HG03097 (cell line): ENCODE measurements at regions not wholly inside any gene's neighbourhood (a gene's known extent, or its start where the extent isn't known, plus 50 kb on each side); places are given as distances from the start of the nearest gene placed in this dataset.

Experiments used
- ATAC-seq: cut with Tn5 transposase; IDR thresholded peaks from one replicate; pipeline ENCODE4 v1.9.1; 2021; ENCODE audit not compliant: unreplicated experiment, low FRiP score

GRCh38 chr18:68435581-68435980, 279.3 kb downstream of the TMX3 start:
- ATAC-seq: no peak

- no peak for ATAC-seq
Measured at GRCh38 chr18:68431922-68432198, 283.0 kb downstream of the TMX3 start.

- no peak for ATAC-seq
Measured at GRCh38 chr18:68431111-68431921, 283.6 kb downstream of the TMX3 start.

- ATAC-seq: no peak
Measured at GRCh38 chr18:68429841-68430240, 285.1 kb downstream of the TMX3 start.

- ATAC-seq: no peak
Measured at GRCh38 chr18:68429111-68429510, 285.8 kb downstream of the TMX3 start.

GRCh38 chr18:68428661-68429060, 286.2 kb downstream of the TMX3 start:
- no peak for ATAC-seq

- ATAC-seq: no peak
Measured at GRCh38 chr18:68427951-68428401, 286.9 kb downstream of the TMX3 start.

- ATAC-seq: no peak
Measured at GRCh38 chr18:68426731-68427315, 288.1 kb downstream of the TMX3 start.

- ATAC-seq: no peak
Measured at GRCh38 chr18:68418881-68419280, 296.0 kb downstream of the TMX3 start.

GRCh38 chr18:68418226-68418868, 296.6 kb downstream of the TMX3 start:
- no peak for ATAC-seq

- no peak for ATAC-seq
Measured at GRCh38 chr18:68417826-68418225, 297.1 kb downstream of the TMX3 start.

- ATAC-seq: no peak
Measured at GRCh38 chr18:68417166-68417799, 297.6 kb downstream of the TMX3 start.

- no peak for ATAC-seq
Measured at GRCh38 chr18:68414407-68414806, 300.5 kb downstream of the TMX3 start.

- no peak for ATAC-seq
Measured at GRCh38 chr18:68409576-68409975, 305.3 kb downstream of the TMX3 start.

- ATAC-seq: no peak
Measured at GRCh38 chr18:68406761-68407160, 308.1 kb downstream of the TMX3 start.

GRCh38 chr18:68402784-68403183, 312.1 kb downstream of the TMX3 start:
- ATAC-seq: no peak

GRCh38 chr18:68400889-68401288, 314.0 kb downstream of the TMX3 start:
- ATAC-seq: no peak

- no peak for ATAC-seq
Measured at GRCh38 chr18:68399721-68400120, 315.2 kb downstream of the TMX3 start.

- ATAC-seq: no peak
Measured at GRCh38 chr18:68397241-68398035, 317.5 kb downstream of the TMX3 start.

GRCh38 chr18:68394705-68395104, 320.2 kb downstream of the TMX3 start:
- ATAC-seq: no peak

- no peak for ATAC-seq
Measured at GRCh38 chr18:68391801-68392200, 323.1 kb downstream of the TMX3 start.
